Hypothalamus (tissue), 51 donors: ENCODE measurements at regions not wholly inside any gene's neighbourhood (a gene's known extent, or its start where the extent isn't known, plus 50 kb on each side); places are given as distances from the start of the nearest gene placed in this dataset.
"Not testable (repeated sequence)": the region's sequence is repeated elsewhere in the genome, so short reads cannot be mapped to it uniquely, and the experiment has no call there.

Source experiments
- DNase-seq, 51 donors: peaks; one replicate each; lab custom pipeline; 2025; lab: John Stamatoyannopoulos, UW

GRCh38 chr1:102181341-102181740, 184.6 kb upstream of the OLFM3 start:
- no peak for DNase-seq

GRCh38 chr1:102178480-102178879, 181.8 kb upstream of the OLFM3 start:
- DNase-seq: no peak

- DNase-seq: no peak
Measured at GRCh38 chr1:102174259-102174863, 177.6 kb upstream of the OLFM3 start.

GRCh38 chr1:102172200-102172599, 175.5 kb upstream of the OLFM3 start:
- DNase-seq: no peak

- DNase-seq: no peak
Measured at GRCh38 chr1:102163799-102164198, 167.1 kb upstream of the OLFM3 start.

GRCh38 chr1:102151242-102151641, 154.5 kb upstream of the OLFM3 start:
- no peak for DNase-seq

GRCh38 chr1:102120910-102121309, 124.2 kb upstream of the OLFM3 start:
- no peak for DNase-seq

- no peak for DNase-seq
Measured at GRCh38 chr1:102118150-102118549, 121.4 kb upstream of the OLFM3 start.

- DNase-seq: no peak
Measured at GRCh38 chr1:102110586-102110985, 113.9 kb upstream of the OLFM3 start.

- DNase-seq: not testable (repeated sequence)
Measured at GRCh38 chr1:102109493-102109892, 112.8 kb upstream of the OLFM3 start.

GRCh38 chr1:102107441-102107840, 110.7 kb upstream of the OLFM3 start:
- DNase-seq: no peak

- DNase-seq: no peak
Measured at GRCh38 chr1:102105931-102106550, 109.3 kb upstream of the OLFM3 start.

GRCh38 chr1:102103646-102104045, 106.9 kb upstream of the OLFM3 start:
- no peak for DNase-seq

- no peak for DNase-seq
Measured at GRCh38 chr1:102102276-102102780, 105.6 kb upstream of the OLFM3 start.

GRCh38 chr1:102100666-102101065, 103.9 kb upstream of the OLFM3 start:
- DNase-seq: no peak

GRCh38 chr1:102099916-102100315, 103.2 kb upstream of the OLFM3 start:
- DNase-seq: no peak

- DNase-seq: no peak
Measured at GRCh38 chr1:102098536-102098935, 101.8 kb upstream of the OLFM3 start.

GRCh38 chr1:102098081-102098480, 101.4 kb upstream of the OLFM3 start:
- no peak for DNase-seq

- no peak for DNase-seq
Measured at GRCh38 chr1:102097451-102097850, 100.7 kb upstream of the OLFM3 start.

GRCh38 chr1:102096162-102096561, 99.4 kb upstream of the OLFM3 start:
- DNase-seq: no peak

- DNase-seq: no peak
Measured at GRCh38 chr1:102089791-102090190, 93.1 kb upstream of the OLFM3 start.

- DNase-seq: no peak
Measured at GRCh38 chr1:102085896-102086295, 89.2 kb upstream of the OLFM3 start.
